ENCODE measurements at regions not wholly inside any gene's neighbourhood (a gene's known extent, or its start where the extent isn't known, plus 50 kb on each side); places are given as distances from the start of the nearest gene placed in this dataset.

DNA sequence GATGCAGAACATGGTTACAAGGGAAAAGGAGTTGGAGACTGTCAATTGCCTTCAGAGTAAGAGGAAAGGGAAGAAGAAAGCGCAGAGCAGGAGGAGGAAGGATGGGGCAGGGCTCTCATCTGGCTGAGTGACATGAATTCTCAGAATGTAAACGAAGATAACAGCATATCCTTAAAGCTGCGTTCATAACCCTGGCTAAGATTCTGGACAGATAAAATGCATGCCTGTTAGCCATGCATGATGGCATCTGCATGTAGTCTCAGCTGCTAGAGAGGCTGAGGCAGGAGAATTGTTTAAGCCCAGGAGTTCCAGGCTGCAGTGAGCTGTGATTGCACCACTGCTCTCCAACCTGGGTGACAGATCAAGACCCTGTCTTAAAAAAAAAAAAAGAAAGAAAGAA, 493.5 kb upstream of the PRKX start:
- no peak for TF ChIP-seq RCOR1 (IDR thresholded peaks at IDR 0.05; ENCODE audit: low read length)
- TF ChIP-seq, protein P1, sequence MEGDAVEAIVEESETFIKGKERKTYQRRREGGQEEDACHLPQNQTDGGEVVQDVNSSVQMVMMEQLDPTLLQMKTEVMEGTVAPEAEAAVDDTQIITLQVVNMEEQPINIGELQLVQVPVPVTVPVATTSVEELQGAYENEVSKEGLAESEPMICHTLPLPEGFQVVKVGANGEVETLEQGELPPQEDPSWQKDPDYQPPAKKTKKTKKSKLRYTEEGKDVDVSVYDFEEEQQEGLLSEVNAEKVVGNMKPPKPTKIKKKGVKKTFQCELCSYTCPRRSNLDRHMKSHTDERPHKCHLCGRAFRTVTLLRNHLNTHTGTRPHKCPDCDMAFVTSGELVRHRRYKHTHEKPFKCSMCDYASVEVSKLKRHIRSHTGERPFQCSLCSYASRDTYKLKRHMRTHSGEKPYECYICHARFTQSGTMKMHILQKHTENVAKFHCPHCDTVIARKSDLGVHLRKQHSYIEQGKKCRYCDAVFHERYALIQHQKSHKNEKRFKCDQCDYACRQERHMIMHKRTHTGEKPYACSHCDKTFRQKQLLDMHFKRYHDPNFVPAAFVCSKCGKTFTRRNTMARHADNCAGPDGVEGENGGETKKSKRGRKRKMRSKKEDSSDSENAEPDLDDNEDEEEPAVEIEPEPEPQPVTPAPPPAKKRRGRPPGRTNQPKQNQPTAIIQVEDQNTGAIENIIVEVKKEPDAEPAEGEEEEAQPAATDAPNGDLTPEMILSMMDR (IDR thresholded peaks at IDR 0.05), result no peak
- TF ChIP-seq, protein P2, sequence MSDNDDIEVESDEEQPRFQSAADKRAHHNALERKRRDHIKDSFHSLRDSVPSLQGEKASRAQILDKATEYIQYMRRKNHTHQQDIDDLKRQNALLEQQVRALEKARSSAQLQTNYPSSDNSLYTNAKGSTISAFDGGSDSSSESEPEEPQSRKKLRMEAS (IDR thresholded peaks at IDR 0.05; ENCODE audit: low read depth), result no peak
- TF ChIP-seq JUND (IDR thresholded peaks at IDR 0.05), result no peak
- TF ChIP-seq RFX5 (IDR thresholded peaks at IDR 0.05; ENCODE audit: low read length), result no peak
- TF ChIP-seq EP300 (IDR thresholded peaks at IDR 0.05; ENCODE audit: borderline replicate concordance in 1 of 2, low read depth in 1 of 2, low read length in 1 of 2), result no peak
- TF ChIP-seq RXRA (IDR thresholded peaks at IDR 0.05; ENCODE audit: borderline replicate concordance, low read depth), result no peak
- TF ChIP-seq, protein P3, sequence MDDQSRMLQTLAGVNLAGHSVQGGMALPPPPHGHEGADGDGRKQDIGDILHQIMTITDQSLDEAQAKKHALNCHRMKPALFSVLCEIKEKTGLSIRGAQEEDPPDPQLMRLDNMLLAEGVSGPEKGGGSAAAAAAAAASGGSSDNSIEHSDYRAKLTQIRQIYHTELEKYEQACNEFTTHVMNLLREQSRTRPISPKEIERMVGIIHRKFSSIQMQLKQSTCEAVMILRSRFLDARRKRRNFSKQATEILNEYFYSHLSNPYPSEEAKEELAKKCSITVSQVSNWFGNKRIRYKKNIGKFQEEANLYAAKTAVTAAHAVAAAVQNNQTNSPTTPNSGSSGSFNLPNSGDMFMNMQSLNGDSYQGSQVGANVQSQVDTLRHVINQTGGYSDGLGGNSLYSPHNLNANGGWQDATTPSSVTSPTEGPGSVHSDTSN (IDR thresholded peaks at IDR 0.05), result no peak
- no peak for TF ChIP-seq YY1 (IDR thresholded peaks at IDR 0.05; ENCODE audit: low read depth)
- TF ChIP-seq, protein P4, sequence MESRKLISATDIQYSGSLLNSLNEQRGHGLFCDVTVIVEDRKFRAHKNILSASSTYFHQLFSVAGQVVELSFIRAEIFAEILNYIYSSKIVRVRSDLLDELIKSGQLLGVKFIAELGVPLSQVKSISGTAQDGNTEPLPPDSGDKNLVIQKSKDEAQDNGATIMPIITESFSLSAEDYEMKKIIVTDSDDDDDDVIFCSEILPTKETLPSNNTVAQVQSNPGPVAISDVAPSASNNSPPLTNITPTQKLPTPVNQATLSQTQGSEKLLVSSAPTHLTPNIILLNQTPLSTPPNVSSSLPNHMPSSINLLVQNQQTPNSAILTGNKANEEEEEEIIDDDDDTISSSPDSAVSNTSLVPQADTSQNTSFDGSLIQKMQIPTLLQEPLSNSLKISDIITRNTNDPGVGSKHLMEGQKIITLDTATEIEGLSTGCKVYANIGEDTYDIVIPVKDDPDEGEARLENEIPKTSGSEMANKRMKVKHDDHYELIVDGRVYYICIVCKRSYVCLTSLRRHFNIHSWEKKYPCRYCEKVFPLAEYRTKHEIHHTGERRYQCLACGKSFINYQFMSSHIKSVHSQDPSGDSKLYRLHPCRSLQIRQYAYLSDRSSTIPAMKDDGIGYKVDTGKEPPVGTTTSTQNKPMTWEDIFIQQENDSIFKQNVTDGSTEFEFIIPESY (IDR thresholded peaks at IDR 0.05; ENCODE audit: borderline replicate concordance, low read depth), result no peak
- TF ChIP-seq, protein P5, sequence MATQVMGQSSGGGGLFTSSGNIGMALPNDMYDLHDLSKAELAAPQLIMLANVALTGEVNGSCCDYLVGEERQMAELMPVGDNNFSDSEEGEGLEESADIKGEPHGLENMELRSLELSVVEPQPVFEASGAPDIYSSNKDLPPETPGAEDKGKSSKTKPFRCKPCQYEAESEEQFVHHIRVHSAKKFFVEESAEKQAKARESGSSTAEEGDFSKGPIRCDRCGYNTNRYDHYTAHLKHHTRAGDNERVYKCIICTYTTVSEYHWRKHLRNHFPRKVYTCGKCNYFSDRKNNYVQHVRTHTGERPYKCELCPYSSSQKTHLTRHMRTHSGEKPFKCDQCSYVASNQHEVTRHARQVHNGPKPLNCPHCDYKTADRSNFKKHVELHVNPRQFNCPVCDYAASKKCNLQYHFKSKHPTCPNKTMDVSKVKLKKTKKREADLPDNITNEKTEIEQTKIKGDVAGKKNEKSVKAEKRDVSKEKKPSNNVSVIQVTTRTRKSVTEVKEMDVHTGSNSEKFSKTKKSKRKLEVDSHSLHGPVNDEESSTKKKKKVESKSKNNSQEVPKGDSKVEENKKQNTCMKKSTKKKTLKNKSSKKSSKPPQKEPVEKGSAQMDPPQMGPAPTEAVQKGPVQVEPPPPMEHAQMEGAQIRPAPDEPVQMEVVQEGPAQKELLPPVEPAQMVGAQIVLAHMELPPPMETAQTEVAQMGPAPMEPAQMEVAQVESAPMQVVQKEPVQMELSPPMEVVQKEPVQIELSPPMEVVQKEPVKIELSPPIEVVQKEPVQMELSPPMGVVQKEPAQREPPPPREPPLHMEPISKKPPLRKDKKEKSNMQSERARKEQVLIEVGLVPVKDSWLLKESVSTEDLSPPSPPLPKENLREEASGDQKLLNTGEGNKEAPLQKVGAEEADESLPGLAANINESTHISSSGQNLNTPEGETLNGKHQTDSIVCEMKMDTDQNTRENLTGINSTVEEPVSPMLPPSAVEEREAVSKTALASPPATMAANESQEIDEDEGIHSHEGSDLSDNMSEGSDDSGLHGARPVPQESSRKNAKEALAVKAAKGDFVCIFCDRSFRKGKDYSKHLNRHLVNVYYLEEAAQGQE (IDR thresholded peaks at IDR 0.05; ENCODE audit: low read depth, low read length), result no peak
- TF ChIP-seq EZH2phosphoT487 (IDR thresholded peaks at IDR 0.05; ENCODE audit: borderline replicate concordance, low read depth), result no peak
- no peak for TF ChIP-seq CHD2 (IDR thresholded peaks at IDR 0.05; ENCODE audit: low read length, partially characterized antibody)

All from SK-N-SH (cell line).